HL-60 (cell line): ENCODE measurements at regions not wholly inside any gene's neighbourhood (a gene's known extent, or its start where the extent isn't known, plus 50 kb on each side); places are given as distances from the start of the nearest gene placed in this dataset.

Experiments used
- DNase-seq, 2 experiments: peaks; one replicate each; pipeline ENCODE4 v3.0.0-alpha.2; 2010 to 2020; ENCODE audit warnings: low read depth in 1 of 2, low spot score in 1 of 2
- H3K27ac ChIP-seq: fragments of 250-450 bp; sonication (Bioruptor Pico); replicated peaks from 2 replicates; pipeline ENCODE4 v1.5.1; 2020; ENCODE audit warnings: mild to moderate bottlenecking, moderate library complexity
- H3K27me3 ChIP-seq: fragments of 250-450 bp; sonication (Bioruptor Pico); 2 replicates; pipeline ENCODE4 v1.5.1; 2021; ENCODE audit warnings: mild to moderate bottlenecking, moderate library complexity; ENCODE audit not compliant: insufficient read depth, poor library complexity, severe bottlenecking
- H3K4me3 ChIP-seq: replicated peaks from 2 replicates; pipeline ENCODE4 v1.5.1; 2011; ENCODE audit warnings: mild to moderate bottlenecking, control low read depth, low read length; ENCODE audit not compliant: insufficient read depth
- CTCF ChIP-seq: IDR thresholded peaks from one replicate; pipeline ENCODE4 v1.5.1; 2011; ENCODE audit warnings: low read length, control low read depth, inconsistent platforms; ENCODE audit not compliant: insufficient read depth
- GABPA ChIP-seq: IDR thresholded peaks from 2 replicates; pipeline ENCODE4 v1.6.1; 2012; ENCODE audit warnings: low read depth
- POLR2AphosphoS5 ChIP-seq: IDR thresholded peaks from 2 replicates; pipeline ENCODE4 v1.6.1; 2012; ENCODE audit warnings: low read depth
- REST ChIP-seq: IDR thresholded peaks from 2 replicates; pipeline ENCODE4 v1.6.1; 2012; ENCODE audit warnings: low read depth; ENCODE audit not compliant: insufficient replicate concordance
- SPI1 ChIP-seq: IDR thresholded peaks from 2 replicates; pipeline ENCODE4 v1.6.1; 2012; ENCODE audit warnings: low read depth, mild to moderate bottlenecking, borderline replicate concordance

- DNase-seq, result no peak
- H3K27ac ChIP-seq, result no peak overlapping the region
- TF ChIP-seq POLR2AphosphoS5 (no peak), REST (no peak), GABPA (no peak), SPI1 (no peak), CTCF (no peak)
- H3K27me3 ChIP-seq, result no peaks in the 10 kb centered on the region
- H3K4me3 ChIP-seq, result no peak overlapping the region
These were observed 153.5 kb upstream of the MAF start for GRCh38 chr16:79754081-79754480.

- no peak overlapping the region for H3K4me3 ChIP-seq
- H3K27me3 ChIP-seq, result no peaks in the 10 kb centered on the region
- no peak overlapping the region for H3K27ac ChIP-seq
- DNase-seq, result no peak
- no peak for TF ChIP-seq REST
- no peak for TF ChIP-seq SPI1
- no peak for TF ChIP-seq CTCF
- no peak for TF ChIP-seq GABPA
- TF ChIP-seq POLR2AphosphoS5, result no peak
These were observed 152.7 kb upstream of the MAF start for GRCh38 chr16:79753286-79753685.

GRCh38 chr16:79752396-79752795 lies 151.9 kb upstream of the MAF start:
- no peak overlapping the region for H3K27ac ChIP-seq
- DNase-seq, result no peak

More at GRCh38 chr16:79752396-79752795, 151.9 kb upstream of the MAF start:
- Histone ChIP-seq H3K4me3 (no peak overlapping the region), H3K27me3 (no peaks in the 10 kb centered on the region)
- TF ChIP-seq GABPA (no peak), CTCF (no peak), POLR2AphosphoS5 (no peak), REST (no peak), SPI1 (no peak)
